ENCODE measurements at regions not wholly inside any gene's neighbourhood (a gene's known extent, or its start where the extent isn't known, plus 50 kb on each side); places are given as distances from the start of the nearest gene placed in this dataset.

DNA sequence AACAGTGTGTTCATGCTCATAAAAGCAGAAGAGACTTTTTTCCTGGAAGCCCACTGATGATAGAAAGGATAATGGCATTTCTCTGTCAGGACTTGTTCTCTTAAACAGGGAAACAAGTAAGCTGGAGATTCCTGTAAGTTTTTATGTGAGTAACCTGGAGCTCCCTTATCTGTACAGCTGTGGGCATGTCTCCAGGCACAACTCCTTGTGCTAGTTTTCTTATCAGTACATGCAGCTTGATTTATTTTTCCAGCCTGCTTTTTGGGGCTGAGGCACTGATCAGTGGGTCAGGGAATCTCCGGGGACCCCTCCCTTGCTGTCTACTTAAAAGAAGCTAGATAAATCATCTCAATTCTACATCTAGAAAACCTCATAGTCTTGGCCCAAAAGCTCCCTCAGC is 64.7 kb upstream of the UTY start:
- Histone ChIP-seq H3K4me3 (ENCODE audit: low read depth, low read length) (no peak overlapping the region), H3K79me2 (ENCODE audit: control insufficient read depth, insufficient read depth, low read length, unreplicated experiment) (no peaks in the 10 kb centered on the region), H3K27me3 (ENCODE audit: insufficient read depth, low read length) (no peaks in the 10 kb centered on the region), H2AFZ (ENCODE audit: low read length, unreplicated experiment) (no peak overlapping the region), H3K27ac (ENCODE audit: low read depth, low read length) (no peak overlapping the region), H3K36me3 (ENCODE audit: insufficient read depth, low read length) (no peaks in the 10 kb centered on the region), H3K4me1 (ENCODE audit: control insufficient read depth, insufficient read depth, low read length, unreplicated experiment) (no peaks in the 10 kb centered on the region)

DNA sequence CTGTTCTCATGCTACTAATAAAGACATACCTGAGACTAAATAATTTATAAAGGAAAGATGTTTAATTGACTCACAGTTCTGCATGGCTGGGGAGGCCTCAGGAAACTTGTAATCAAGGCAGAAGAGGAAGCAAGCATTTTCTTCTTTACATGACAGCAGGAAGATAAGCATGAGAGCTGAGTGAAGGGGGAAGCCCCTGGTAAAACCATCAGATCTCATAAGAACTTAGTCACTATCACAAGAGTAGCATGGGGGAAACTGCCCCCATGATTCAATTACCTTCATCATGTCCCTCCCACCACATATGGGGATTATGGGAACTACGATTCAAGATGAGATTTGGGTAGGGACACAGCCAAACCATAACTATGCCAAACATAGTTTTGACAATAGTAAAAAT is 58.1 kb upstream of the UTY start:
- Histone ChIP-seq H2AFZ (ENCODE audit: low read length, unreplicated experiment) (no peak overlapping the region), H3K27me3 (ENCODE audit: insufficient read depth, low read length) (no peaks in the 10 kb centered on the region), H3K36me3 (ENCODE audit: insufficient read depth, low read length) (no peaks in the 10 kb centered on the region), H3K4me1 (ENCODE audit: control insufficient read depth, insufficient read depth, low read length, unreplicated experiment) (no peaks in the 10 kb centered on the region), H3K27ac (ENCODE audit: low read depth, low read length) (no peak overlapping the region), H3K79me2 (ENCODE audit: control insufficient read depth, insufficient read depth, low read length, unreplicated experiment) (no peaks in the 10 kb centered on the region), H3K4me3 (ENCODE audit: low read depth, low read length) (no peak overlapping the region)

All from ACC112 (cell line).